ENCODE measurements at regions not wholly inside any gene's neighbourhood (a gene's known extent, or its start where the extent isn't known, plus 50 kb on each side); places are given as distances from the start of the nearest gene placed in this dataset.

DNA sequence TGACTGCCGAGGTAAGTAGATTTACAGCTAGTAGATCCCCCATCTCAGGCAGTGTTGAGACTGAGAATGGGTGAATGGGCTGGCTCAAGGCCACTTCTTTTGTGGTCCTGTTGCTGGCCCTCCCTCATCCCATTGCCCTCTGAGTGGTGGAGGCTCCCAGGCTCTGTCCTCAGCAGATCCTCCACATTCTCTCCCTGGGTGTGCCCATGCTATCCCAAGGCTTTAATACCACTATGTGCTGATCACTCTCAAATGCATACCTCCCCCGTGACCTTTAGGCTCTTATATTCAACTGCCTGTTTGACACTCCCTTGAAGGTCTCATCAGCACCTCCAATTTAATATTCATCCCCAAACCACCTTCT lies 271.8 kb downstream of the GLI2 start:
- TF ChIP-seq, protein P1, sequence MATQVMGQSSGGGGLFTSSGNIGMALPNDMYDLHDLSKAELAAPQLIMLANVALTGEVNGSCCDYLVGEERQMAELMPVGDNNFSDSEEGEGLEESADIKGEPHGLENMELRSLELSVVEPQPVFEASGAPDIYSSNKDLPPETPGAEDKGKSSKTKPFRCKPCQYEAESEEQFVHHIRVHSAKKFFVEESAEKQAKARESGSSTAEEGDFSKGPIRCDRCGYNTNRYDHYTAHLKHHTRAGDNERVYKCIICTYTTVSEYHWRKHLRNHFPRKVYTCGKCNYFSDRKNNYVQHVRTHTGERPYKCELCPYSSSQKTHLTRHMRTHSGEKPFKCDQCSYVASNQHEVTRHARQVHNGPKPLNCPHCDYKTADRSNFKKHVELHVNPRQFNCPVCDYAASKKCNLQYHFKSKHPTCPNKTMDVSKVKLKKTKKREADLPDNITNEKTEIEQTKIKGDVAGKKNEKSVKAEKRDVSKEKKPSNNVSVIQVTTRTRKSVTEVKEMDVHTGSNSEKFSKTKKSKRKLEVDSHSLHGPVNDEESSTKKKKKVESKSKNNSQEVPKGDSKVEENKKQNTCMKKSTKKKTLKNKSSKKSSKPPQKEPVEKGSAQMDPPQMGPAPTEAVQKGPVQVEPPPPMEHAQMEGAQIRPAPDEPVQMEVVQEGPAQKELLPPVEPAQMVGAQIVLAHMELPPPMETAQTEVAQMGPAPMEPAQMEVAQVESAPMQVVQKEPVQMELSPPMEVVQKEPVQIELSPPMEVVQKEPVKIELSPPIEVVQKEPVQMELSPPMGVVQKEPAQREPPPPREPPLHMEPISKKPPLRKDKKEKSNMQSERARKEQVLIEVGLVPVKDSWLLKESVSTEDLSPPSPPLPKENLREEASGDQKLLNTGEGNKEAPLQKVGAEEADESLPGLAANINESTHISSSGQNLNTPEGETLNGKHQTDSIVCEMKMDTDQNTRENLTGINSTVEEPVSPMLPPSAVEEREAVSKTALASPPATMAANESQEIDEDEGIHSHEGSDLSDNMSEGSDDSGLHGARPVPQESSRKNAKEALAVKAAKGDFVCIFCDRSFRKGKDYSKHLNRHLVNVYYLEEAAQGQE (IDR thresholded peaks at IDR 0.05; ENCODE audit: low read depth), result no peak
- no peak for TF ChIP-seq CEBPB (IDR thresholded peaks at IDR 0.05)
- no peak for TF ChIP-seq CREB1 (IDR thresholded peaks at IDR 0.05; ENCODE audit: low read depth)
- no peak for TF ChIP-seq MAX (IDR thresholded peaks at IDR 0.05)
- no peak for TF ChIP-seq USF1 (IDR thresholded peaks at IDR 0.05)
- TF ChIP-seq ZBTB7A (IDR thresholded peaks at IDR 0.05; ENCODE audit: low read depth), result no peak
- no peak for TF ChIP-seq EP300 (IDR thresholded peaks at IDR 0.05; ENCODE audit: borderline replicate concordance)
